ENCODE measurements at regions not wholly inside any gene's neighbourhood (a gene's known extent, or its start where the extent isn't known, plus 50 kb on each side); places are given as distances from the start of the nearest gene placed in this dataset.

DNA sequence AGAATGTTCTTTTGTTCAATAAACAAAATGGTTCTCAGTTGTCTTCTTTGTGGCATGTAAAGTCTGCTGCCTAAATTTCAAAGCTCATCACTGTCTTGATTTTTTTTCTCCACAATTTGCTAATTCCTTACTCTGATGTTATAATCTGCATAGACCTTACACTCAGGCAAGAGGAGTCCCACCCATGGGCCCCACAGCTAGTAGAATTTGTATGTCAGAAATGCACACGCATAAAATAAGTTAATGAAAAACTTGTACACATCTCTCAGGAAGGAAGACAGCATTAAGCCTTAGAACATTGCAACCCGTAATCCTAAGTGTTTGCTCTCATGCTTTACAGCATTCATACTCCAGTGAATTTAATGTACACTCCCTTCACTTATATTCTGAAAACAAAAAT, 280.8 kb downstream of the ATXN7L3B start:
- DNase-seq = no peak

DNA sequence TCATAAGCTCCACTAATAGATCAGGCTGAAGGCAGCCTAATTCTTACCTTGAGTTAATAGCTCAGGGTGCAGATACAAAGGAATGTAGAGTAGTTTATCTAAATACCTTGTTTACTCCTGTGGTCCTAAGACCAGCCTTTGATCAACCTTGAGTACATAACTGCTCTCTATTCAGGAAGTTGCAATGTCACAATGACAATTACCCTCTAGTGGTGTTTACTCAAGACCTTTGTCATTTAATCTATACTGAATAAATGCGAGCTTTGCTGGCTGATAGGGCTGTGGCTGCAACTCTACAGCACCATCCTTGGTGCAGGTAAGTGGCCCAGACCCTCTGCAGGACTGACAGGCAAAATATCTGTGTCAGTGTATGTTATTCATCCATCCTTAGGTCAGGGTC, 282.7 kb downstream of the ATXN7L3B start:
- DNase-seq = no peak

DNA sequence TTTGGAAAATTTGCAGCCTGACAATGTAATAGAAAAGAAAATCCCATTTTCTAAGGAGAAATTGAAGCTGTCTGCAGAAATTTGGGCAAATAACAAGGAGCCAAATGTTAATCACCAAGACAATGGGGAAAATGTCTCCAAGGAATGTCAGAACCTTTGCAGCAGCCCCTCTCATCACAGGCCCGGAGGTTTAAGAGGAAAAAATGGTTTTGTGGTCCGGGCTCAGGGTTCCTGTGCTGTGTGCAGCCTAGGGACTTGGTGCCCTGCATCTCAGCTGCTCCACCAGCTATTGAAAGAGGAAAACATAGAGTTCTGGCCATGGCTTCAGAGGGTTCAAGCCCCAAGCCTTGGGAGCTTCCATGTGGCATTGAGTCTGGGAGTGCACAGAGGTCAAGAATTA, 298.9 kb downstream of the ATXN7L3B start:
- no peak for DNase-seq

DNA sequence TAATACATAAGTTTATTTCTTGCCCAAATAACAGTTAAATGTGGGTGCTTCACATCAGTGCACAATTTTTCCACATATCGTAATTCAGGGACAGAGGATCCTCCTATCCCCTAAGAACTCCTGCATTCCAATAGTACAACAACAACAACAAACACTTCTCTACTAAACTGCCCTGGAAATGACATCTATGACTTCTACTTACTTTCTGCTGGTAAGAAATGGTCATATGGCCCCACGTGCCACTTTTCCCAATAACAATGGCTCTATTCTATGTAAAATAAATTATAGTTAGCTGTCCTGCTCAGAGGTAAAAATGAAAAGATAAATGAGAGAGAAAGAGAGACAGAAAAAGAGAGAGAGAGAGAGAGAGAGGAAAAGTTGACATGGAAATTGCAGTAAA, 308.5 kb downstream of the ATXN7L3B start:
- no peak for DNase-seq

DNA sequence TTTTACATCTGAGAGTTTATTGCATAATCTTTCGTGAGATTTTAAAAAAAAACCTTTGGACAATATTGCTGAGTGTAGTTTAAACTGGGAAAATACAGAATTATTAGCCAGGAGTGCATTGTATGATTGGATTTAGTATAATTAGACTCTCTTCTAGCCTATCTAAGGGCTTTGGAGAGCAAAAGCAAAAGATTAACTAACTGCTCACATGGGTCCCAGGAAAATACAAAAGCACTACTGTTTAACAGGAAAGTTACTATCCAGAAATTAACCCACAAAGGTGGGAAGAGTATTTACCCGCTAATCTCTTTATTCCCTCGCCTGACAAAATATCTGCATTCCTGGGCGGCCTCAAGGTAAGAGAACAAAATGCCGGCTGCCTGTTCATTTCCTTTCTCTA, 309.5 kb downstream of the ATXN7L3B start:
- DNase-seq = no peak

DNA sequence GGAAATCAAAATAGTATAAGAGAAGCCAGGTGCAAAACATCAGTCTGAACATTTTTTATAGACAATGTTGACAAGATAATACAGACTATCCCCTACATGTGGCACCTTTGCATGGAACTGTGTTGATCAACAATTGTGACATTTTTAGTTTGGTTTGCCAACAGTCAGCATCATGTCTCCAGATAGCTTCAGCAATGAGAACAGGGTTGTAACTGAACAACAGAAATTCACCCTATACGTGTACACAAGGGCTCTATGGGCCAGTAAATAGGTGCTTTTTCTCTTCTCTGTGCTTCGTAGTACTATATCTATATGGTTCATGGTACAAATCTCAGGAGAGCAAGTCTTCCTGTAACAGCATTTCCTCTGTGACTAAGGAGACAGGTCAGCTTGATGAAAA, 310.4 kb downstream of the ATXN7L3B start:
- no peak for DNase-seq

DNA sequence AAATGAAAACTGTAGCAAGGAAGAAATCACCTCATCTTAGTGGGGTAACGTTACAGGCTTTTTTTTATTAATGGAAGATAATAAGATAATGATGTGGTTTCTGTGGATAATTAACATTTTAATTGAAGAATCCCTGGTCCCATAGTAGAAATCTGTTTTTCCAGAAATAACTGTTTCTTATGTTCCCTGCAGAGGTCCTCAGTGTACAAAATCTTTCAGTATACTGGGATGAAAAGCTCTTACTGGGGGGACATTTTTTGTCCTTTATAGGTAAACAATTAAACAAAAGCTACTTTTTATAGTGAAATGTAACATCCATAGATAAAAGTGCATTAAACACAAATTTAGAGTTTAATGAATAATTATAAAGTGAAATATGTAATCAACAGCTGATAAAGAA, 312.2 kb downstream of the ATXN7L3B start:
- no peak for DNase-seq

DNA sequence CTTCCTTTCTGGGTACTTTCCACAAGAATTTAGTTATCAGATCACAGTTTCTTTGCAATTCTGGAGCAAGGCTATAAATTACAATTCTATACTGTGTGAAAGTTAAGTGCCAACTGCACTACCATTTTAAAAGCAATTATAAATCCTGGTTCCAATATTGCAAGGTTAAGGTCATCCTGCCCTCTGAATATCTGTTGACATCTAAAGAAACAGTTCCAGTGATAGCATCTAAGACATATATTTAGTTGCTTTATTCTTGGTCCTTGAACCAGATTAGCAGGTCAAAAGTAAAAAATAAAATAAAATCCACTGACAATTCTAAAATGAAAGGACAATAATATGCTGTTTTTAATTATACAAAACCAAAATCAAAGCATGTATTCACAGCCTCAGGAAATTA, 334.2 kb downstream of the ATXN7L3B start:
- no peak for DNase-seq

DNA sequence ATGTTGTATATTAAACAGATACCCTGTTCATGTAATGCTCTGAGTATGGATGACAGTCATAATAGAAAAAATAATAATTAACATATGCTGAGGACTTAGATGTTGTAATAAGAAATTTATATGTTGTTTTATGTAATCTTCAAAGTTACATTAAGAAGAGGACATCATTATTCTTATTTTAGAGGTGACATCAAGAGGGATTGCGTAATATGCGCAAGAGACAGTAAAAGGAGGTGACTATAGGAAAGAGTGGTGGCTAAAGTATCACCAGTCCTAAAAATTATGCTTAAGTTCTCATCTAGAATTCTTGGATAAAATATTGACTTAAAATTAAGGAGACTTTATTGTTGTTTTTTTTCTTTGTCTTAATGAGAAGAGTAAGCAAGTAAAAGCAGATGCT, 323.9 kb downstream of the KCNC2 start:
- DNase-seq = no peak

DNA sequence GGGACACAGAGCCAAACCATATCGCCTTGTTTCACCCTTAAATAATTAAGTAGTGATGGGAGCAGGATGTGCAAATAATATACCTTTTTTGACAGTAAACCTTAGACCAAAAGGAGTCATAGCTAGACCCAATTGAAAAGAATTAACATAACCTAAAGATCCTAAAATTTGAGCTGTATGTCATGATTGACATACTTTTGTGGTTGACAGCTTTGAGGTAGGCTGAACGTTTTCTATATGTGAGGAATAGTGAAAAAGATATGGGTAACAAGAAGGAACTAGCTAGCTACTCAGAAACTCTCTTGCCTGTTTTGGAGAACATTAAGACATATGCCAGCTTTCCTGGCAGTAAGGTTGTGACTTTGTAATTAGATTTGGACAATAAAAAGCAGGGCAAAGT, 320.6 kb downstream of the KCNC2 start:
- DNase-seq = no peak

DNA sequence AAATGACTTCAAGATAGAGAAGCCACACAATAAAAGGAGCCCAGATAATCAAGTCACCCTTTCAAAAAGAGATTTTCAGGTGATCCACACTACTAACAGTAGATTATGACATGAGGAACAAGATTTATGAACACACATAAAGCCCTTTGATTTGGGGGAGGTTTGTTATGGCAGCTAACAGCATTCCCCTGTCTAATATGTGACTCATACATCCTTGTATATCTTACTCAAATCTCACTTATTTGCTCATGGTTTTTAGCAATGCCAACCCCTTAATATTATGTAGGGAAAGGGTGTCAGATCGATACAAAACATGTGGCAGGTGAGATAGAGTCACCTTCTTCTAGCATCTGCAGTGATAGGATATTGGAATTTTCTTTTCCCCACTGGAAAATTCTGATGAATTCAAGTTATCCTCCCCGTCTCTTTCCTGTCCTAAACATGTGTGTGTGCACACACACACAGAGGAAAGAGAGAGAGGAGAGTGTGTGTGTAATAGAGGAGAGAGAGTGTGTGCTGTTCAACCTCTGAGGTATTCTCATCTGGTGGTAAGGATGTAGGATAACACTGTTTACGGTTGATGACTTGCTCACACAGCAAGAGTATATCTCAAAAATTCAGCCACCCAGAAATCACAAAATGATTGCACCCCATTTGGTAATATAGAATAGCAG, 319.9 kb downstream of the KCNC2 start:
- DNase-seq = peak; percentile 89

DNA sequence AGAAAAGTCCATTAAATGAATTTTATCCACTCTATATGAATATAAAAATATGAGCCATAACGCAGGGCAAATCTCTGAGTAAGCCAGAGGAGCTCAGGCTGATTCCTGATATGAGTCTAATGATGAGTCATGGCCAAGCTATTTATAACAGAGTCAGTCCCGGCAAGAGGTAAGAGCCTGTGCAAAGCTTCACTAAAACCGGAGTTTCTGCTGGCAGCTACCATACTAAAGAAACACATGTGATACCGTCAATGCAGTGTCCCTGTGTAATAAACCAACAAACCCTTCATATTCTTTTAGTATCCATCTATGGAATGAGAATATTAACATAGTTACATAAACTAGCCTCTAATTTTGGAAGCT, 319.4 kb downstream of the KCNC2 start:
- DNase-seq = peak; percentile 92

DNA sequence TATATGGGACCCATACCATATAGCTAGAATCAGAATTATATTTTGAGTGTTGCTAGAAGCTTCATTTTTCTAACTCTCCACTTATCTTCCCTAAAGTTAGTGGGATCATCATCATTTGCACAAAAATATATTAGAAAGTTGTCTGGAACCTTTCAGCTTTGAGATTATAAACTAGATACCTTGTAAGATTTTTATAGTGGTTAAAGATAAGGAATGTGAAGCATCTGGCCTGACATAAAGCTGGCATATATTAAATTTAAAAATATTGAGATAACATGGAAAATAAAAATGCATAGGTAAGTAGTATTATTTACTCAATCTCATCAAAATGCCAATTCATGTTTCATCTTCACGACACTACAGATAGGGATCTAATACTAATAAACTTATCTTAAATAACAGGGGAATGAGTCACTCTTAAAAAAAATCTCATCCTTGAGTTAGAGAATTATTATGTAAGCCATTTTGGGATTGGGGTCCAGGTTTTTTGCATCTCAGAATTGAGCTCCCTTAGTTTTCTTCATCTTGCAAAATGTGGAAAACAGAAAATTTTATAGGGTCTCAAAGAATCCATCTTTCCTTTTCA, 318.5 kb downstream of the KCNC2 start:
- no peak for DNase-seq

DNA sequence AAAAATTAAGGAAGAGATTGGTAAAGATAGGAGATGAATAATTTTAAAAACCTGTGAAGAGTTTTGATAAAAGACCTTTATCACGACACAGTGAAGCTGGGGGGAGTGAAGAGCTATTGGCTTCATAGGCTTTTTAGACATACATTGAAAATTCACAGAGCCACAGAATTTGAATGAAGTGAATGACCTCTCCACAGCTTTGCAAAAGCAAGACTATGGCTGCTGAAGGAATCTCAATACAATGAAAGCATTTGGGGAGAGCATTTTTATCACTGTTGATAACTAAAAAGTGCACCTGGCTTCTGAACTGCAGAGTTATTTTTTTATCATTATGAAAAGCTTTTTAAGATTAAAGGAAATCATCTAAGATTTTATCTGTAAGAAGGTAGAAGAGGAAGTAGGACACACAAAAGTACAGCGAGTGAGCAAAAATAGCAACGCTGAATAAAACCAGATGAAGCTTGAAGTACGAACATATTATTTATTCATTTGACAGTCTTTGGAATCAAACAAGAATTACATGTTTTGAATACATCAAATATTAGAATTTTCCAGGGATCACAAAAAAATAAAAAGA, 317.5 kb downstream of the KCNC2 start:
- no peak for DNase-seq

DNA sequence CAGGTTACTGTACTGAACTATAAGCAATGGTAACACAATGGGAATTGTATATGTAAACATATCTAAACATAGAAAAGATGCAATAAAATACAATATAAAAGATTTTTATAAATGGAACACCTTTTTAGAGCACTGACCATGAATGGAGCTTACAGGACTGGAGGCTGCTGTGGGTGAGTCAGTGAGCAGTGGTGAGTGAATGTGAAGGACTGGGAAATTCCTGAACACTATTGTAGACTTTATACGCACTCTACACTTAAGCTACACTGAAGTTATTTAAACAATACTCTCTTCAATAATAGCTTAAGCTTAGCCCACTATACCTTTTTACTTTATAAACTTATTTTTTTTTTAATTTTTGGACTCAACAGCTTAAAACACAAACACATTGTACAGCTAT, 313.5 kb downstream of the KCNC2 start:
- DNase-seq = peak; percentile 65

DNA sequence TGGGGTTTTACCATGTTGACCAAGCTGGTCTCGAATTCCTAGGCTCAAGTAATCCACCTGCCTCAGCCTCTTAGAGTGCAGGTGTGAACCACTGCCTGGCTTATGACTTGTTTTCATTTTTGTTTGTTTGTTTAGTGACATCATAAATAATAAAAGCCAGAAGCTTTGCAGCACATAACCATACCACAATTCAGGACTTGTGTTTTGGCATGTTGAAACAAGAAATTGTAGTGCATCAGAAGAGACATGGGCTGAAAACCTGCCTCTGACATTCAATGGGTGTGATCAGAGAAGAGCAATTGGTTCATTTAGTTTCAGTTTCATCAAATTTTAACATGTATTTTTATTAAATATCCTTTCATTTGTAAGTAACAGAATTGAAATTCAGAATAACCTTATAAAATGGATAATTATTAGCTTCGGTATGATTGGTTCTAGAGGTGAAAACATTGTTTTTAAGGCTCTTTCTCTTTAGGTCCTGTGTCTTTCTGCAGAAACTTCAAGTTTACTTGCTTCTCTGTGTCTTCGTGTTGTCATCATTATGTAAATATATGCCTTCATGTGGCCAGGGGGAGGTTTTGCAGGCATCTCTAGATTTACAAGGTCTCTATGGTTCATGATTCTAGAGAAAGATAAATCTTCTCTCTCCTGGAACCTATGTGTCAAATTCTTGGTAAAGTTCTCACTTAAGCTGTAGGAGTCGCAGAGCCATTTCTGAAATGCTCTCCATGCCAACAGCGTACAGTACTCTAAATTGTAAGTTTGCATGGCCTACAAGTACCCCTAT, 312.0 kb downstream of the KCNC2 start:
- DNase-seq = no peak

DNA sequence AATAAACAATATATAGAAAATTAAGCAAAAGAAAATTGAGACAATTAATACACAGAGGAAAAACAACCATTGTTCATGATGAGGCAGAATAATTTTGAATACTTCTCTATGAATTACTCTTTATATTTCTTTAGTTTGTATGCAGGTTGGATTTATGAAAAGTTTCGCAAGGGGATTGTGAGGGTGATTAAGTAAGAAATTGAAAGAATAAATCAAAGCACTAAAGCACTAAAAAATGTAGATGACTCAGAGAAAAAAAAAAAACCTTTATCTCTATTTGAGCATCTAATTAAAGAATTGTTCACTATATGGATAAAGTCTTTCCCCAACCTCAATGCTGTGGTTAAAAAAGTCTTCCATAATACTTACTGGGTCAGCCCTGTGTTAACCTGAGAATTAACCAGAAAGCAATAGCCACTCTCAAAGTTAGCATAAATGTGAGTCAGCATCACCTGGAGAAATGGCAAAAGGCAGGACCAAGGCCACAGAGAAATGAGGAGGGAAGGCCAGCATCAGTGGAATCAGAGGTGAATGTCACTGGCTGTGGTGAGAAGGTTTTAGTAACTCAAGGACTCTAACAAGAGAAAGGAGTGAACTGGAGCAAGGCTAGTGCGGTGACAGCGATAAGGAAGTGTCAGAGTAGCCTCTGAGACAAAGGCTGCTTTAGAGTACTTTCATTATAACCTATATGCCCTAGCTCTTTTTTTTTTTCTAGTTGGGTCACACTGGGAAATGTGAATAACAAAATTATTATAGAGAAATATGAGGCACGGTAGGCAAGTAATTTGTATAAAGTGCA, 310.4 kb downstream of the KCNC2 start:
- DNase-seq = no peak

DNA sequence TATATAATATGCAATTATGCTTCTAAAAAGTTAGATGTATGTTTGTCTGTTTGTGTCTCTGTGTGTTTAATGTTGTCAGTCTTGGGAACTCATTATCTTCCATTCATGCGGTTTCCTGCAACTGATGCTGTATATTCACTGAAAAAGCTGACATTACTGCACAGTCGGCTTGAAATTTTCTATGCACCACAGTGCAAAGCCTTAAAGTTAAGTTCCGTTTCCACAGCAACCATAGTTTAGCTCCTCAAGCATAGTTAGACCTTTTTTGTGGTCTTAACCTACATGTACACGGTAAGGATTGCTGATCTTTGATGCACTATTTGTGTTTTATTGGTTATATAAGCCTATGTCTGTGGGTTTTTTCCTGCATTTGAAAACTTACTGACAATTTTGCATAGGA, 309.4 kb downstream of the KCNC2 start:
- no peak for DNase-seq

DNA sequence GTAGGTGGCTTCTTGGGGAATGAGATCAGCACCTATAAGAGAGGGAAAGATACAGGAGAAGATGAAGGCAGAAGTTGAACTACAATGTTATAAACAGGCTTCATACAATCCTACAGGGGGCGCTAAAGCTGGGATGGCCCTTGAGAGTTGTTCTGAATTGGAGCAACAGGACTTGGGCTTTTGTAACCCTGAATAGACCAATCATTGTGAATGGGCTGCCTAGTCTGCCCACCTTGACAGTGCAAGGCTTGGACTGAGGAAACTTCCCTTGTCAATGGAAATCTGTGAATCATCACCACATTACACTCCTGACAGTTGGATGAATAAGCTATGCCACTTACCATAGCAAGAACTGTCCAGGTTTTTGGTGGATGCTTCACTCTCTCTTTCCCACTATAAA, 306.1 kb downstream of the KCNC2 start:
- DNase-seq = no peak

DNA sequence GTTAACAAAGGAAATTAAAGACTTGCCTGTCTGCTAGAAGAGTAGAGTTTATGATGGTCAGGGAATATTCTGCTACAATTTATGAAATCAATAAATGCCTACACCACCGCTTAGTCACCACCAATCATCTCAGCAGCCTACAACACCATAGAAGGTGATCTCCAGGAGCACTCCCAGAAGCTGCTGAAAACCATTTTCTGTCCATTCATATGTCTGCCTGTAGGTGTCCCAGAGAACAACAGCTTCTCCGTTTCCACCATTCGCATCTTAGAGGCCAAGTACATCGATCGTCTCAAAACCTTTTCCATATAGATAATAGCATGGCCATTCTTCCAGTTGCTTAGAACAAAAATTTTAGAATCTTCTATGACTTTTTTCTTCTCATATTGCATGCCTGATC, 303.4 kb downstream of the KCNC2 start:
- no peak for DNase-seq

DNA sequence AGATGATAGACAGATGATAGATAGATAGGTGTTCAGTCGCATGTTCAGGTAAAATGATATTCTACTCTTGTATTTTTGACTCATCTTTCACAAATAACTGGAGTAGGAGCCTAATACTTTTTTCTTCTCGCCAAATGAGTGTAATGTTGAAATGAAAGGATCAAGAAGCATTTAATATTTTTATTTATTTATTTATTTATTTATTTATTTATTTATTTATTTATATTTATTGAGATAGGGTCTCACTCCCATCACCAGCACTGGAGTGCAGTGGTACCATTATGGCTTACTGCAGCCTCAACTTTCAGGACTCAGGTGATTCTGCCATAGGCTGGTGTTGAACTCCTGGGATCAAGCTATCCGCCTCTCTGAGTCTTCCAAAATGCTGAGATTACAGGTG, 298.8 kb downstream of the KCNC2 start:
- no peak for DNase-seq

DNA sequence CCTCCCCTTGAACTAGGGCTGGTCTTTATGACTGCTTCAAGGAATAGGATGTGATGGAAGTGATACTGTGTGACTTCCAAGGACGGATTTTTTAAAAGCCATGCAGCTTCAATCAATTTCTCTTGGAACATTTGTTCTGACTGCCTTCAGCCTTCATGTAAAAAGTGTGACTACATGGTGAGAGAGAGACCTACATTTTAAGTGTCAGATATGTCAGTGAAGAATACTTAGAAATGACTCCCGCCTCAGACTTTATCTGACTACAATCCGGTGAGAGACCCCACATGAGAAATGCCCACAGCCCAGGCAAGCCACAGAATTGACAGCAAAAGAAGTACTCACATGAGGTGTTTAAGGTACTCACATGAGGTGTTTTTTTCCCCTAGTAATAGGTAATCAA, 295.3 kb downstream of the KCNC2 start:
- DNase-seq = no peak

DNA sequence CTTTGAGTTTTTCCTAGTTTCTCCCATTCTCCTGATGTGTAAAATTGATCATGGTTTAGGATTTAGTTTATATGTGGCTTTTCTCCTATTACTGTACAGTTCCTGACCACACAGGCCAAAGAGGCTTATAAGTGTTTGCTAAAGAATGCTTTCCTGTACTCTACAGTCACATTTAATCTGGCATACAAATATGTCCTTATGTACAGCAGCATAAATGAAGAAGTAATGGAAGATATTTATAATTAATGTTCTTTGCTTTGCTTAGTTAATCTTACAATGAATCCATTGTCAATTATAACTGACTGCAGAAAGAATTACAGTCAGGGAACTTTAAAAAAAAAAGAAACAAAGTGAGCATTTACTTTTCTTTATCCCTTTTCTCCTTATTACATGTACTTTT, 293.9 kb downstream of the KCNC2 start:
- DNase-seq = no peak

Data from kidney glomerular epithelial cell (primary cell).